Smooth muscle cell of the brain vasculature (primary cell): ENCODE measurements at regions not wholly inside any gene's neighbourhood (a gene's known extent, or its start where the extent isn't known, plus 50 kb on each side); places are given as distances from the start of the nearest gene placed in this dataset.

Experiments
- DNase-seq: peaks from one replicate; pipeline ENCODE4 v3.0.0-alpha.2; 2012; ENCODE audit warnings: low read depth, low spot score

- no peak for DNase-seq
Observed at GRCh38 chr15:29377161-29377560, 107.5 kb upstream of the NSMCE3 start.

DNA sequence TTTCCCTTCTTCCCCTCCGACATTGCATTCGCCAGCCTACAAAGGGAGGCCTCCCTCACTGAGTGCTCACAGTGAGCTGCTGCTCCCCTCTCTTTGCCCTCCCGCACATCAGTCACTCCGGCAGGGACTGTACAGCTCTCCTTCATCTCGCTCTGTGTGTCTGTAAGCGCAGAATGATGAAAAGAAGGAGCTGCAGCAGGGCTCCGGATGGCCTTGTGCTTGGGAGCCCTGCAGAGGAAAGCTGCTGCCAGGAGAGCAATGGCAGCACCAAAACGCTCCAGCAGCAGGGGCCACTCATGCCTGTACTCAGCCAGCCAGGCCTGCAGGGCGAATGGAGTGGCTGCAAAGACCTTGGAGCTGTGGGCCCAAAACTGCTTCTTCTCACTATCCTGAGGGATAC lies 107.0 kb upstream of the NSMCE3 start:
- no peak for DNase-seq

DNA sequence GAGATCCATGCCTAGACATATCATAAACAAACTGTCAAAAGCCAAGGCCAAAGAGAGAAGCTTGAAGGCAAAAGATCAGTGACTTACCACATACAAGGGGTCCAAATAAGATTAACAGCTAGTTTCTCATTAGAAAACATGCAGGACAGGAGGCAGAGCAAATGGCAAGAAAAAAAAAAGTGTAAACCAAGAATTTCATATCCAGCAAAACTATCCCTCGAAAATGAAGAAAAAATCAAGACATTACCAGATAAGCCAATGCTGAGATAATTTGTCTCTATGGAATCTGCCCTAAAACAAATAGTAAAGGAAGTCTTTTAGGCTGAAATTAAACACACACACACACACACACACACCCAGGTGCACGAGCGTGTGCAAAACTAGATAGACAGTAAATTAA lies 99.6 kb upstream of the NSMCE3 start:
- DNase-seq: no peak

- DNase-seq: no peak
Observed at GRCh38 chr15:29364426-29365078, 94.9 kb upstream of the NSMCE3 start.

GRCh38 chr15:29361560-29361959 lies 91.9 kb upstream of the NSMCE3 start:
- no peak for DNase-seq

DNA sequence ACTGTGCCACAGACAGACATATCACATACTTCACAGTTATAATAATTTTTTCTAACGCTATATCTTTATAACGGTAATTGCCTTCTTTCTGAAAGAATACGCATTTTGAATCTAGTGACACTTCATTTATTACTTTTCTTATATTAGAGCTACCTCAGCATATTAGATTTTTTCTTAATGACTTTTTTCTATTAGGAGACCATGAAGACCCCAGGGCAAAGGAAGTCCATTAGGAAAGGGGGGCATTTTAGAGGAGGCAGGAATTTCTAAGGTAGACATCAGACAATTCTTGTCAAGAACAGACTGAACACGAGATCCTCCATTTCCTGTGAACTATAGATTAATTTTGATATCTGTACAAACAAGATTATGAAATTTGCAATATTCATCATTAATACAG lies 90.5 kb upstream of the NSMCE3 start:
- DNase-seq: no peak

GRCh38 chr15:29356786-29357185 lies 87.2 kb upstream of the NSMCE3 start:
- DNase-seq: no peak

DNA sequence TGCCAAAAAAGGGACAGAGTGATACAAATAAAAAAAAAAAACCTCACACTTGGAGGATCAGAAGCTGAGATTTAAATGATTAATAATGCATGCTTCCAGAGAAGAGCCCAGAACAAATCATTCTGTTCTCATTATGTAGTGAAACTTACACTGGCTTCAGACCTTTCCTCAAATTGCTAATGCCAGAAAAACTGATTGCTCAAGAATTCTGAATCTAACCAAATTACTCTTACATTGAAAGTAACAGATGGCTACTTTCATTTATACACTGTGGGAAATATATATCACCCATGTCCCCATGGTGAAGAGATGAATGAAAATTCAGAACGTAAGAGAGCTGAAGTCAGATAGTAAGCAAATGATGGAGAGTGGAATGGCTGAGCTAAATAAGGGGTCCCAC lies 85.9 kb upstream of the NSMCE3 start:
- no peak for DNase-seq

GRCh38 chr15:29352402-29352801 lies 82.8 kb upstream of the NSMCE3 start:
- DNase-seq: no peak

DNA sequence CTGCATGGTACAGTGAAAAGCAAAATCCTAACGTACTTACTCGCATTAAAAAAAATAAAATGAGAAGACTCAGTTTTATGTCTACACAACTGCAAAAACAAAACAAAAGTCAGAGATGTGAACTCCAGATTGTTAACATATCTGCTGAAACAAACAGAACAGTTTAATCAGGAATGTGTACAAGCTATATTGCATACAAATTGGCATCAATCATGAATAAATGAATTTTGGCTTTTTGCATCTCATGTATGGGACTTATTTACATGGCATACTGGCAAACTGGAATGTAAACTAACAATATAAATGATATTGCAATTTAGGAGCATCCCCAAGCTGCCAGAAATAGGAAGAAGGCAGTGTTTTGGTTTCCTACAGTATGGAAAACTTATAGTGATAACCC lies 79.6 kb upstream of the NSMCE3 start:
- DNase-seq: no peak

- DNase-seq: no peak
Observed at GRCh38 chr15:29348336-29348914, 78.8 kb upstream of the NSMCE3 start.

DNA sequence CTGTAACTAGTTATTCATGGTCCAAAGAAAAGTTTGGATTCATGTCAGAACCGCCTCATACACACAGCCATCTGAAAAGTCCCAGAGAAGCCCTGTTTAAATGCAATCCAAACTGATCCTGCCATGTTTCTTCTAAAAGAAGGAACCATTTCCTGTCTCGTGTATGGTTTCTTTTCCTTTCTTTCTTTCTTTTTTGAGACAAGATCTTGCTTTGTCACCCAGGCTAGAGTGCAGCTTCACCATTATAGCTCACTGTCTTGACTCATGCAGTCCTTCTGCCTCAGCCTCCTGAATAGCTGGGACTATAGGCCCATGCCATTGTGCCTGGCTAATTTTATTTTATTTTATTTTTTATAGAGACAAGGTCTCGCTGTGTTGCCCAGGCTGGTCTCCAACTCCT lies 77.4 kb upstream of the NSMCE3 start:
- no peak for DNase-seq

DNA sequence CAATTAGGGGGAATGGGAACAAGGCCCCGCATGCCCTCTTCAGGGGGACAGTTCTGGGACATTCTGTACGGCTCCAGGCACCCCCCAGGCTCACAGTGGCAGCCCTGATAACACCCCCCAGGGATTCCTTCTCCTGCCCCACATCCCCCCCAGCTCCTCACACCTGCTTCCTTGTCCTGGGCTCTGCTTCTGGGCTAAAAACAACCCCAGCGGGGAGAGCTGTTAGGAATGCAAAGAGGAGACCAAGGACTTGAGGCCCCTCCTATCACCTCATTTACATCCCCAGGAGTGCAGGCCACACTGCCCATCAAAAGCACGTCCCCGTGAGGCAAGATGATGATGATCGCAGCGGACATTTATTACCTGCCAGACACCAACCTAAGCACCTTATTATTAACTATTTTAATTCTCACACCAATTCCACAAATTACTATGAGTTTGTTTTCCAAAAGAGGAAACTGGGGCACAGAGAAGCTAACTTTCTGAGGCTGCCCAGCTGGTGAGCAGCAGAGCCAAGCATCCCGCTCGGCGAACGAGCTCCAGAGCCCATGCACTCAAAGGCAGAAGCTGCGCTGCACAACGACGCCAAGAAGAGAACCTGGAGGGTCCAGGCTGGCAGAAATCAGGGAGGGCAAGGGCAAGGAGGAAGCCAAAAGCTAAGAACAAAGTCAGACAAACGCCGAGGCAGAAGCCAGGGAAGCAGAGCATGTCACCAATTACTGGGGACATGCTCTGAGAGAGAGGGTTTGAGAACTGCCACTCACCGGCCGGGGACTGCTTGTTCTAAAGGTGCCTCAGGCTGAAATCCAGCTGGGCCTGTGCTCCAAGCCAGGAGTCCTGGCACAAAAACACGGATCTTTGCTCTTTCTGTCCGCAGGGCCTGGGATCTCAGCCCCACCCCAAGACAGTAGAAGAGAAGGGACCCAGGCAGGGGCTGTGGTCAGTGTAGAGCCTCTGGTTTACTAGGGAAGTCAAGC lies 76.2 kb upstream of the NSMCE3 start:
- DNase-seq: no peak

GRCh38 chr15:29344474-29344873 lies 74.9 kb upstream of the NSMCE3 start:
- no peak for DNase-seq

DNA sequence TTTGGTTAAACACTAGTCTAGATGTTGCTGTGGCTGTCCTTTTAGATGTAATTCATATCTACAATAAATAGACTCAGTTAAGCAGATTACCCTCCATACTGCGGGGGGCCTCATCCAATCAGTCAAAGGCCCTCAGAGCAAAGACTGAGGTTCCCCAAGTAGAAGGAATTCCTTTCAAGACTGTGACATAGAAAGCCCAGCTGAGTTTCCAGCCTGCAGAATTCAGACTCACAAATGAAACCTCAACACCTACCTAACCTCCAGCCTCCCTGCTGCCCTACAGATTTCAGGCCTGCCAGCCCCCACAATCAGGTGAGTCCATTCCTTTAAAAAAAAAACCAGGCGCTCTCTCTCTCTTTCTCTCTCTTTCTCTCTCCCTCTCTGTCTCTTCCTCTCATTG lies 73.6 kb upstream of the NSMCE3 start:
- DNase-seq: no peak

DNA sequence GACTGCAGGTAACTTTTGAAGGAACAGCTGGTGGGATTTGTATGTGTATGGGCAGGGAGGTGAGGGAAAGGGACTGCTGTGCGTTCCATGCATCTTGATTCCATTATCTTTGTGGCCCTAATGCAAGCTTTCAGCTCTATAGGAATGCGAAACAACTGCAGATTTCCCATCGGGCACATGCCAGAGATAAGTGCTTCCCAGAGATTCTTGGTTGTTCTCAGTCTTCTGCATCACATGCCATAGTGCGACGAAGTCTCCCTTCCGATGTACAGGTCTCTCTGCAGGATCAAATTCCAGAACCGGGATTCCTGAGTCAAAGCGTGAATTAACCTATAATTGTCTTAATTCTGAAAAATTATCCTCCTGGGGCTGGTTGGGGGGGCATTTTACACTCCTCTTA lies 72.6 kb upstream of the NSMCE3 start:
- DNase-seq: no peak

GRCh38 chr15:29337156-29337959 lies 67.7 kb upstream of the NSMCE3 start:
- no peak for DNase-seq

DNA sequence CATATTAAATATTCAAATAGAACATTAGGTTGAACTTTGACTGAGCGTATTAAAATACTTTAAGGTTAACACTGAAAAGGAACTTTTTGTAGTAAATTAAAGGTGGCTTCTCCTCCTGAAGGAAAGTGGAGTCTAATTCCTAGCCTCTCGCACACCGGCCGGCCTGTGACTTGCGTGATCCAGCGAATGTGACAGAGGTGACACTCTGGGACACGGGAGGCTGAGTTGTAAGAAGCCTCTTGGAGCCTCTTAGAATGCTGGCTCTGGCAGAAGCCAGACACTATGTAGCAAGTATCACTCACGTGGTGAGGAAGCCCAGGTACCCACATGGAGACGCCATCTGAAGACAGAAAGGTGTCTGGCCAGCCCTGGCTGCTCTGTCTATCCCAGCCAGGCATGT lies 64.9 kb upstream of the NSMCE3 start:
- no peak for DNase-seq

- no peak for DNase-seq
Observed at GRCh38 chr15:29333261-29333660, 63.6 kb upstream of the NSMCE3 start.

DNA sequence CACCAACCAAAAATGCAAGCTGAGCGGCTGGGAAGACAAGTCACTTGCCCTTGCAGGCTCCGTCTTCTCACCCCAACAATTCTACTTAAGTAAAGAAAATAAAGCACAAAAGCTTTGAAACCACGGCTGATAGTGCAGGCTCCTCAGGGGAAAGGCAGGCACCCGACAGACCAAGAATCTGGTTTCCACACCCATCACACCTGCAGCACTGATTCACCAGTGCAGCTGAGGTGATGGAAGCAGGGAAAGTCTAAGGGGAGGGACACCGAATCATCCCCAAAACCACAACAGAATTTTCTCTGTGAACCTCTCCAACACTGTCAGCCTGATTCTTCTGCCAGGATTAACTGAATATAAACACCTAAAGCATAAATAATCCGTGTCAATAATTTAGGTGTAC lies 62.0 kb upstream of the NSMCE3 start:
- no peak for DNase-seq

- no peak for DNase-seq
Observed at GRCh38 chr15:29331071-29331470, 61.4 kb upstream of the NSMCE3 start.

DNA sequence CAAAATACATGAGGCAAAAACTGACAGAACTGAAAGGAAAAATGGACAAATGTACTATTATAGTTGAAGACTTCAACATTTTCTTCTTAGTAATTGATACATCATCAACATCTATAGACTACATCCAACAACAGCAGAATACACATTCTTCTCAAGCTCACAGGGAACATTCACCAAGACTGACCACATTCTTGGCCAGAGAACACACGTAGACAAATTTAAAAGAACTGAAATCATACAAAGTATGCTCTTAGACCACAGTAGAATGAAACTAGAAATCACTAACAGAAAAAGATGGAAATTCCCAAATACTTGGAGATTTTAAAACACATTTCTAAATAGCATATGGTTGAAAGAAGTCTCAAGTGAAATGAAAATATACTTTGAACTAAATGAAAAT lies 55.1 kb upstream of the NSMCE3 start:
- DNase-seq: no peak
